Epithelial cell of esophagus (primary cell): ENCODE measurements at regions not wholly inside any gene's neighbourhood (a gene's known extent, or its start where the extent isn't known, plus 50 kb on each side); places are given as distances from the start of the nearest gene placed in this dataset.

ENCODE experiments used
- DNase-seq: peaks from one replicate; pipeline ENCODE4 v3.0.0; 2010; ENCODE audit warnings: low read depth
- H3K4me3 ChIP-seq: 2 replicates; pipeline ENCODE4 v1.5.1; 2011; ENCODE audit warnings: mild to moderate bottlenecking, low read length, control low read depth
- TF ChIP-seq, protein P1 (sequence below): IDR thresholded peaks from 2 replicates; pipeline ENCODE4 v1.5.1; 2011; ENCODE audit warnings: low read depth, mild to moderate bottlenecking, low read length, control low read depth, inconsistent platforms; ENCODE audit not compliant: insufficient read depth; ENCODE audit errors: missing control alignments

GRCh38 chr10:91347529-91347928, 62.6 kb upstream of the HECTD2 start:
- no peak overlapping the region for H3K4me3 ChIP-seq
- TF ChIP-seq, protein P1, sequence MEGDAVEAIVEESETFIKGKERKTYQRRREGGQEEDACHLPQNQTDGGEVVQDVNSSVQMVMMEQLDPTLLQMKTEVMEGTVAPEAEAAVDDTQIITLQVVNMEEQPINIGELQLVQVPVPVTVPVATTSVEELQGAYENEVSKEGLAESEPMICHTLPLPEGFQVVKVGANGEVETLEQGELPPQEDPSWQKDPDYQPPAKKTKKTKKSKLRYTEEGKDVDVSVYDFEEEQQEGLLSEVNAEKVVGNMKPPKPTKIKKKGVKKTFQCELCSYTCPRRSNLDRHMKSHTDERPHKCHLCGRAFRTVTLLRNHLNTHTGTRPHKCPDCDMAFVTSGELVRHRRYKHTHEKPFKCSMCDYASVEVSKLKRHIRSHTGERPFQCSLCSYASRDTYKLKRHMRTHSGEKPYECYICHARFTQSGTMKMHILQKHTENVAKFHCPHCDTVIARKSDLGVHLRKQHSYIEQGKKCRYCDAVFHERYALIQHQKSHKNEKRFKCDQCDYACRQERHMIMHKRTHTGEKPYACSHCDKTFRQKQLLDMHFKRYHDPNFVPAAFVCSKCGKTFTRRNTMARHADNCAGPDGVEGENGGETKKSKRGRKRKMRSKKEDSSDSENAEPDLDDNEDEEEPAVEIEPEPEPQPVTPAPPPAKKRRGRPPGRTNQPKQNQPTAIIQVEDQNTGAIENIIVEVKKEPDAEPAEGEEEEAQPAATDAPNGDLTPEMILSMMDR: no peak
- DNase-seq: peak; percentile 64

- TF ChIP-seq, protein P1: no peak
- no peak overlapping the region for H3K4me3 ChIP-seq
- DNase-seq: peak; percentile 78
These were observed 60.8 kb upstream of the HECTD2 start for GRCh38 chr10:91349381-91349780.

DNA sequence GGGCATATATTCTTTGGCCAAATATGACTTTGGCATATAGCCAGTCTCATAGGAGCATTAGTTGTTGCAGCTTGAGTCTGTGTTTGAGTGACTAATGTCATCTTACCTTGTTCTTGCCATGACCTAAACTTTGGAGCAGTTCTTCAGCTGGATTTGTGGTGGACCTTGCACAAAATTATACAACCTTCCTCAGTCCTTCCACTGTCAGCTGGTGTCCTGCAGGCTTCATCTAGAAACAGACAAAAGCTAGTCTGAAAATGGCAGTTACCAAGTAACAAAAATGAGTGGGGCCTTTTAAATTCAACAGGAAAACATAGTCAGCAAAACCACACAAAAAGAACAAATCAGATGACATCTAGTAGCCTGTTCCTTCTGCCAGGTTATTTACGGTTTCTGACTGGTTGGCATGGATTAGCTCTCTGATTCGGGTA, 59.5 kb upstream of the HECTD2 start:
- DNase-seq: peak; percentile 69
- TF ChIP-seq, protein P1: no peak
- H3K4me3 ChIP-seq: no peak overlapping the region

- no peak overlapping the region for H3K4me3 ChIP-seq
- DNase-seq: peak; percentile 48
- TF ChIP-seq, protein P1: no peak
These were observed 57.4 kb upstream of the HECTD2 start for GRCh38 chr10:91352760-91353159.

DNA sequence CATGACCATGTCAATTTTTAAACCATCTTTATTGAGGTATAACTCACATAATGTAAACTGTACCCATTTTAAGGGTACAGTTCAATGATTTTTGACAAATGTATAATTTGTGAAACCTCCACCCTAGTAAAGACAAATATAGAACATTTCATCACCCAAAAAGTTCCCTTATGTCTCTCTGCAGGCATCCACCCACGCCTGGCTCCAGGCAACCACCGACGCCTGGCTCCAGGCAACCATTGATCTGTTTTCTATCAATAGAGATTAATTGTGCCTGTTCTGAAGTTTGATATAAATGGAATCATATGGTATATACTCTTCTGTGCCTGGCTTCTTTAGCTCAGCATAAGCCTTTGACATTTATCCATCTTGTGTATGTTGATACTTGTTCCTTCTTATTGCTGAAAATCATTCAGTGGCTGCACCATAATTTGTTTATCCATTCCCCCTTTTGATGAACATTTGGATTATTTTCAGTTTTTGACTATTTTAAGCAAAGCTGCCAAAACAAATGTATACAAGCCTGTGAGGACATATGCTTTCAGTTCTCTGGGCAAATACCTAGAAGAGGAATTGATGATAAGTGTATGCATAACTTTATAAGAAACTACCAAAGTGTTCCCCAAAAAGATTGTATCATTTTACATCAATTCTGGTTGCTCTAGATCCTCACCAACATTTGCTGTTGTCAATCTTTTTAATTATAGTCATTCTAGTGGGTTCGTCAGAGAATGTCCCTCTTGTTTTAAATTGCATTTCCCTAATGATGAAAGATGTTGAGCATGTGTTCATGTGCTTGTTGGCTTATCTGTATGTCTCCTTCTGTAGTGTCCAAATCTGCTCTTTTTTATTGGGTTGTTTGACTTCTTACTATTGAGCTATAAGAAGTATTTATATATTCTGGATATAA, 55.7 kb upstream of the HECTD2 start:
- no peak overlapping the region for H3K4me3 ChIP-seq
- DNase-seq: no peak
- TF ChIP-seq, protein P1: no peak

- H3K4me3 ChIP-seq: no peak overlapping the region
- TF ChIP-seq, protein P1: no peak
- DNase-seq: no peak
These were observed 54.1 kb upstream of the HECTD2 start for GRCh38 chr10:91355998-91356397.
